ENCODE measurements at regions not wholly inside any gene's neighbourhood (a gene's known extent, or its start where the extent isn't known, plus 50 kb on each side); places are given as distances from the start of the nearest gene placed in this dataset.
"Not testable (repeated sequence)": the region's sequence is repeated elsewhere in the genome, so short reads cannot be mapped to it uniquely, and the experiment has no call there.

DNA sequence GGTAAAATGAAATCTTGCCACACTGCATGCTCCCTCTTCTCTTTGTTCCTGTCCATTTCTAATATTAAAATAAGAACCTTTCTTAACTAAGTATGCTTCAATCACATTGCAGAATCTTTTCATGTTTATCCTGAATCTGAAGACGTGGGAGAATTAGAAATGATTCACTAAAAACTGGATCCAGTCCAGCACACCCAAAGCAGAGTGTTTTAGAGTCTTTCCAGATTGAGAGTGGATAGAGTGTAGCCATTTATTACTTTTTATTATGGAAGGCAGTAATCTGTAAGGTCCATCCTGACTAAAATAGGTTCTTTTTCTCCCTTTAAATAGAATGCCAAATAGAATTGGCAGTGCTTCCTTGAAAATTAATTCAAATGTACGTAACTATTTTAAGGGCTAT is 453.5 kb downstream of the TDRD3 start:
- no peaks in the 10 kb centered on the region for H3K27me3 ChIP-seq
- TF ChIP-seq CTCF (IDR thresholded peaks at IDR 0.05): no peak
- no peak for TF ChIP-seq POLR2A (IDR thresholded peaks at IDR 0.05)
- no peaks in the 10 kb centered on the region for H3K9me3 ChIP-seq
- no peak overlapping the region for H3K4me3 ChIP-seq
- no peak overlapping the region for H3K27ac ChIP-seq
- DNase-seq: no peak
- H3K4me1 ChIP-seq: no peaks in the 10 kb centered on the region
- no peaks in the 10 kb centered on the region for H3K36me3 ChIP-seq

DNA sequence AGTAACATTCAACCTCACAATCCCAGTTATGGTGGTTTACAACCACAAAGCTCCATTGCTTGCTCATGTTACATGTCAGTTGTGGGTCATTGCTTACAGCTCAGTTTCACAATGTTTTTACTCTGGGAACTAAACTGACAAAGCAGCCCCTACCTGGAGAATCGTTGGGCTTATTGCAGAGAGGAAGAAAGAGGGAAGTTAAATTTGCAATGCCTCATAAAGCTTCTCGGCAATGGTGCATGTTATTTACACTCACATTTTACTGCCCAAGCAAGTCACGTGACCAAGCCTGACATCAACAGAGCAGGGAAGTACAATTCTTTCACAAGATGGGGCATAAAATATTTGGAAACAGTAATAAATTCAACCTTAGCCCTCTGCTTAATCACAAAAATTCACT is 441.6 kb downstream of the TDRD3 start:
- Histone ChIP-seq H3K4me3 (no peak overlapping the region), H3K4me1 (no peaks in the 10 kb centered on the region), H3K27me3 (no peaks in the 10 kb centered on the region), H3K9me3 (no peaks in the 10 kb centered on the region), H3K27ac (no peak overlapping the region), H3K36me3 (no peaks in the 10 kb centered on the region)
- TF ChIP-seq POLR2A (IDR thresholded peaks at IDR 0.05): no peak
- no peak for TF ChIP-seq CTCF (IDR thresholded peaks at IDR 0.05)
- DNase-seq: no peak

- TF ChIP-seq POLR2A (IDR thresholded peaks at IDR 0.05) (no peak), CTCF (IDR thresholded peaks at IDR 0.05) (no peak)
- no peak overlapping the region for H3K27ac ChIP-seq
Observed at GRCh38 chr13:60837806-60838205, 440.8 kb downstream of the TDRD3 start.

DNA sequence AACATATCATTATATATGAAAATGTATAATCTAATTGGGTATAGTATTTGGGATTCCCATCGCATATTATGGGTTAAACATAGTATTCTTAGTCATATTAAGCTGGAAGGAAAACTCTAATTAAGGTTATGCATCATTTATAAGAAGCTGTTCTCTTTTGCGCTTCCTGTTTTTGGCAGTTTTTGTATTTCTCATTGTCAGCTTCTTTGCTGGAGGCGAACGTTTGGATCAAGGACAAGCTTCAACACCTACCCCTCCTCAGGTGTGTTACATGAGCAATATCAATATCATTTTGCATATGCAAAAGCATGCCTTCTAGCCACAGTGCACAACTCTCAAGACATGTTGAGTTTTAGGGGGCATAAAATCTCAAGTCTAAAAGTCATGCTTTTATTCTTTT is 439.8 kb downstream of the TDRD3 start:
- DNase-seq: no peak
- no peaks in the 10 kb centered on the region for H3K27me3 ChIP-seq
- H3K4me1 ChIP-seq: no peaks in the 10 kb centered on the region
- no peaks in the 10 kb centered on the region for H3K9me3 ChIP-seq
- no peak overlapping the region for H3K4me3 ChIP-seq
- H3K27ac ChIP-seq: no peak overlapping the region
- H3K36me3 ChIP-seq: no peaks in the 10 kb centered on the region
- TF ChIP-seq POLR2A (IDR thresholded peaks at IDR 0.05) (no peak), CTCF (IDR thresholded peaks at IDR 0.05) (no peak)

More at GRCh38 chr13:60837806-60838205, 440.8 kb downstream of the TDRD3 start:
- H3K27me3 ChIP-seq: no peaks in the 10 kb centered on the region
- no peak overlapping the region for H3K4me3 ChIP-seq
- H3K36me3 ChIP-seq: no peaks in the 10 kb centered on the region
- no peak for DNase-seq
- no peaks in the 10 kb centered on the region for H3K9me3 ChIP-seq
- no peaks in the 10 kb centered on the region for H3K4me1 ChIP-seq

GRCh38 chr13:60811581-60811980 is 414.6 kb downstream of the TDRD3 start:
- no peaks in the 10 kb centered on the region for H3K9me3 ChIP-seq
- TF ChIP-seq POLR2A (IDR thresholded peaks at IDR 0.05): no peak
- no peak for TF ChIP-seq CTCF (IDR thresholded peaks at IDR 0.05)

GRCh38 chr13:60805640-60806039 is 408.6 kb downstream of the TDRD3 start:
- not testable (repeated sequence) for H3K27ac ChIP-seq, H3K36me3 ChIP-seq, H3K27me3 ChIP-seq, H3K4me1 ChIP-seq, DNase-seq, H3K9me3 ChIP-seq, H3K4me3 ChIP-seq

More at GRCh38 chr13:60811581-60811980, 414.6 kb downstream of the TDRD3 start:
- no peak overlapping the region for H3K27ac ChIP-seq
- H3K27me3 ChIP-seq: no peaks in the 10 kb centered on the region
- no peak overlapping the region for H3K4me3 ChIP-seq
- no peak for DNase-seq
- no peaks in the 10 kb centered on the region for H3K36me3 ChIP-seq
- H3K4me1 ChIP-seq: no peaks in the 10 kb centered on the region

All from Peyer's patch (tissue), 4 donors.